ENCODE measurements at regions not wholly inside any gene's neighbourhood (a gene's known extent, or its start where the extent isn't known, plus 50 kb on each side); places are given as distances from the start of the nearest gene placed in this dataset.
"Not testable (repeated sequence)": the region's sequence is repeated elsewhere in the genome, so short reads cannot be mapped to it uniquely, and the experiment has no call there.

DNA sequence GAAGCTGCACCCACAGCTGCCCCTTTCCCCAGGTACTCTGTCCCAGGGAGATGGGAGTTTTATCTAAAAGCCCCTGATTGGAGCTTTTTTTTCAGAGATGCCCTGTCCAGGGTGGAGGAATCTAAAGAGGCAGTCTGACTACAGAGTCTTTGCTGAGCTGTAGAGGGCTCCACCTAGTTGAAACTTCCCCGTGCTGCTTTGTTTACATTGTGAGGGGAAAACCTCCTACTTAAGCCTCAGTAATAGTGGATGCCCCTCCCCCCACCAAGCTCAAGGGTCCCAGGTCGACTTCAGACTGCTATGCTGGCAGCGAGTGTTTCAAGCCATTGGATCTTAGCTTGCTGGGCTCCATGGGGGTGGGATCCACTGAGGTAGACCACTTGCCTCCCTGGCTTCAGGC is 470.1 kb upstream of the LARGE1 start:
- intact Hi-C loops (cut with DNase I) = no loop called here

DNA sequence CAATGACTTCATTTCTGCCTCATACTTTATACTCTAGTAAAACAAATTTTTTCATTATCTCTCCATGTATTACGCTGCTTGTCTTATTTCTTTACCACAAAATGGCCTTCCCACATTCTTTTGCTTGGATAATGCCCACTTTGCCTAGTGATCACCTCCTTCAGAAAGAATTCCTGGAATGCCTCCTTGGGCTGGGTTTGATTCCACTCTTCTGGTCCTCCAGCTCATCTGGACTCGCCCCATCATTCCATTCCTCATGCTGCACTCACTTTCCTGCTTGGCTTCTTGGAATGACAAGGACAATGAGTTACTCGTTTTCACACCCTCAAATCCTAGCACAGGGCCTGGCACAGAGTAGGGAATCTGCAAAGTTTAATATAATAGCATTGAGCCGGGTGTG is 475.1 kb upstream of the LARGE1 start:
- intact Hi-C loops (cut with DNase I) = no loop called here
- DNase-seq (no peak), ATAC-seq (no peak)

More for the DNA sequence above, 470.1 kb upstream of the LARGE1 start:
- DNase-seq = no peak
- ATAC-seq = no peak

DNA sequence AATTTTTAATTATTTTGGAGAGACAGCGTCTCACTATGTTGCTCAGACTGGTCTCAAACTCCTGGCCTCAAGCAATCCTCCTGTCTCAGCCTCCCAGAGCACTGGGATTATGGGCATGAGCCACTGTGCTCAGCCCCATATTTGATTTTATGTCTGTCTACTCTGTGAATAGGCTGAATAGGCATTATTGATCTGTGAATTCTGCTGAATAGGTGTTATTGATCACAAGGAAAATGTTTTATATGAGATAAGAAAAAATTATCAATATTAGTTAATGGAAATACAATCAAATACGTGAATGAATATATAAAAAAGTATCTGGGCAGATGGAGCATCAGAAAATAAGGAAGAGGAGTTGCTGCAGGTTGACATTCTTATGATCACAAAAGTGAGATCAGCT is 483.4 kb upstream of the LARGE1 start:
- intact Hi-C loops (cut with DNase I) = no loop called here
- no peak for ATAC-seq
- DNase-seq = no peak

DNA sequence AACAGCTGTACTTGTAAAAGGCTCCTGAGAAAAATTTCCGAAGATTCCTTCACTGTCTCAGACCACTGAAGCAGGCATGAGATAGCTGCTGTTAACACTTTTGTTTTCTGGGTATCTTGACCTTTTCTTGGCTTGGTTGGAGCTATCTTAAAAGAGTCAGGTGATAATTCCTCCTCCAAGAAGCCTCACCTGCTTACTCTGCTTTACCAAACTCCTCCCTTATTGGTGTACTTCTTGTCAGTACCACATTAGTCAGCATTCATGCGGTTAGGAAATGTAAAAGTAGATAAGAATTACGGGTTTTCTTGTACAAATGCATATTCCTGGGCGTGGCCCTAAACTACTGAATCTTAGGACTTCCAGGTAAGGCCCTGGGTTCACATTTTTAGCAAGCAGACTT is 489.8 kb upstream of the LARGE1 start:
- DNase-seq (no peak), ATAC-seq (no peak)
- intact Hi-C loops (cut with DNase I) = no loop called here

DNA sequence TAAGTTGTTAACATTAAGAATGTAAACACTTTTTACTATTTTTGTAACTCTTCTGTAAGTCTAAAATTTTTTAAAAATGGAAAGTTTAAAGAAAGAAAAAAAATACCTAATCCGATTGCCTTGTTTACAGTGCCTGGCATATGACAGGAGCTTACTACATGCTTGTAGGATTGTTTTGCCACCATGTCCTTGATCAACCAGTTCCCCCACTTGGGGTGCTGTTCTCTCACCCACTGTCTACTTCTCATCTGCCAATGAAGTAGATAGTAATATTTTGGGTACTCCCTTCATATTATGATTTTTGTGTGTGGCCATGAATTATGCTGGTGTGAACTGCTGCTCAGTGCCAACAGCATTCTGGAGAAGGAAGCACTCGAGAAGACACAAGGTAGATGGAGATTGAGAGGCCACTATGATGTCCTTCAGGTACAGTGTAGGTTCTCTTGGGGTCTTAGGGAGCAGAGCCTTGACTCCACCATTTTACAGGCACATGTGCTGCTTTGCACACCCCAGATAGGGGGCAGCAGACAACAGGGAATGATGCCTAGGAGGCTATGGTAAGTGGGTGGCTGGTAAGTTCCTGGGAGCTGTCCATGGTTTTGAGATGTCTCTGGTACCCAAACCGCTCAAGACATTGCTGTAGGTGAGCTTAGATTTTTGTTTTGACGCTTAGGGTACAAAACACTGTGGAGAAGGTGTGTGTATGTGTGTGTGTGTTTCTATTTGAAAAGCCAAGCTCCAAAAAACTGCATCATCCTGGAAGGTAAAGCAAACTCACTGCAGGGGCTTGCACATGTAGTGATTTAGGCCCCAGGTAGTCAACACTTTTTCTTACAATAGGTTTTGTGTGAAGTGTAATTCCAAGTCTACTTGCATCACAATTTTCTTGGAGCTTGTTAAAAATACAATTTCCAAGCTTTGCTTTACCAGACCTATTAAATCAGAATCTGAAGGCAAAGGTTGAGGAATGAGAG is 494.5 kb upstream of the LARGE1 start:
- intact Hi-C loops (cut with DNase I) = no loop called here
- no peak for DNase-seq
- peak in 1 of 2 donors; percentile 66 for ATAC-seq

DNA sequence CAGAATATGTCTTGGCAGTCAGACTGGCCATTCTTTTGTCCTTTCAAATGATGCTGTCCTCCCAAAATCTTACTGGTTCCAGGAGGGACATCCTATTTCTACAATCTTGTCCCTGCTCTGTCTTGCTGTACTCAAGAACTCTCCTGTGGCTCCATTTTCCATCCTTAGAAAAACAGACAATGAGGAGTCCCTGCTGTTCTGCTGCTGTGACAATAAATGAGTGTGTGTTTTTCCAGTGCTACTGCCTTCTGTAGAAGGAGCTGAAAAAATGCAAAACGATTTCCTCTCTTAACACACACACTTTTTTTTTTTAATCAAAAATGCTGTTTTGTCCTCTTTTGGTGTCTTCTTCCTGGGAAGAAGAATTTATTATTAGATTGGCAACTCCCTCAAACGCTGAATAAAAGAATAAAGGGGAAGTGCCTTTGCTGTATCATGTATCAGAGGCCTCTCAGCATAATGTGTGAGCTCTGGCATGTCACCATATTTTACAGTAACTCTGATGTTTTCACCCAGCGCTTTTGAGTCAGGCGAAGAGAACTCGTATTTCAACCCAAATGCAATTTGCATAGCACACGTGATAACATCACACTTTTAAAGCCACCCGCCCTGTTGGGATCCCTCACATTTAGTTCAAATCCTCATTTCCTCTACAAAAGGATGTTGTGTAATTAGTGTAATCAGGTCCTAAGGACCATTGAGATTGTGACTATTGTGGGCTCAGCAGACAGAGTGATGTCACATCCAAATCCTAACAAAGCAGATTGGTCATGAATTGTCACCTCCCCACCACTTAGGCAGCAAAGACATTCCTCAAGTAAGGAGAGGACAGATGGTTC is 496.0 kb upstream of the LARGE1 start:
- ATAC-seq = no peak
- intact Hi-C loops (cut with DNase I) = no loop called here
- no peak for DNase-seq

DNA sequence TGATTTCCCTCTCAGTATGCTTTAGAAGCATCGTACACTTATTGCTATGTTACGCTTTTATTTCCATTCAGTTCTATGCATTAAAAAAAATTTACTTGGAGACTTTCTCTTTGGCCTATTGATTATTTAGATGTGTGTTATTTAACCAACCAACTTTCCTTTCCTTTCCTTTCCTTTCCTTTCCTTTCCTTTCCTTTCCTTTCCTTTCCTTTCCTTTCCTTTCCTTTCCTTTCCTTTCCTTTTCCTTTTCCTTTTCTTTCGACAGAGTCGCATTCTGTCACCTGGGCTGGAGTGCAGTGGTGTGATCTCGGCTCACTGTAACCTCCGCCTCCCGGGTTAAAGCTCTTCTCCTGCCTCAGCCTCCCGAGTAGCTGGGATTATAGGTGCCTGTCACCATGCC is 502.7 kb upstream of the LARGE1 start:
- DNase-seq; ATAC-seq; intact Hi-C loops (cut with DNase I): not testable (repeated sequence)

DNA sequence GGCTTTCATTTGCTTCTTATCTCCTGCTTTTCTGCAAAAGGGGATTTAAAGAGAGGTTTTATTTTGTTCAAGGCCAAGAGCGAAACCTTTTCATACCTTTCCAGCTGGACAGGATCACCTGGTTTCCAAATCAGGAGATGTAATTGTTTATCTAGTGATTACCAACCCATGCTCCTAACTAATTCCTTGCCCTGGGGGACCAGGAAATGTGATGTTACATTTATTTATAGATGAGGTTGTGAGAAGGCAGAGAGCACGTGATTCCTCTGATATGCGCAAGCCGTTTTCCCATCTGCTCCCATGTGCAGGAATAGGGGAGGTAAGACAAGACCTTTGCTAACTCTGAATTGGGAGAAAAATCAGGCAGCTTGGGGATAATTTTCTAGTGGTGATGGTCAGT is 507.2 kb upstream of the LARGE1 start:
- DNase-seq (no peak), ATAC-seq (no peak)
- intact Hi-C loops (cut with DNase I) = no loop called here

DNA sequence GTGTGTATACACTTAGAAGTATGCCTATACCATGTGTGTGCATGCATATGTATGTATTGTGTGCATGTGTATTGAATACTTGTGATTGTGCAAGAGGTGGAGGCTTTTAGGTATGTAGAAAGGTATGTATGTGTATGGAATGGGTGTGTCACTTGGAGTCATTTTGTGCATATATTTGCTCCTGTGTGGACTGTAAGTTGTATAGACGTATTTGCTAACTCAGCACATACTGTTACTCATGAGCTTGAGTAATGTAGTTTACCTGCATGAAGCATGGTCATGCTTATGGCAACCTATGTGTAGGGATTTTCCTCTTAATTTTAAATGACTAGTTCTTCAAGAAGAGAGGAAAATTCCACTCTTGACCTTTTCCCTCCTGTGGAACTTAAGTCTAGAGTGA is 507.6 kb upstream of the LARGE1 start:
- DNase-seq (no peak), ATAC-seq (no peak)
- intact Hi-C loops (cut with DNase I) = no loop called here

DNA sequence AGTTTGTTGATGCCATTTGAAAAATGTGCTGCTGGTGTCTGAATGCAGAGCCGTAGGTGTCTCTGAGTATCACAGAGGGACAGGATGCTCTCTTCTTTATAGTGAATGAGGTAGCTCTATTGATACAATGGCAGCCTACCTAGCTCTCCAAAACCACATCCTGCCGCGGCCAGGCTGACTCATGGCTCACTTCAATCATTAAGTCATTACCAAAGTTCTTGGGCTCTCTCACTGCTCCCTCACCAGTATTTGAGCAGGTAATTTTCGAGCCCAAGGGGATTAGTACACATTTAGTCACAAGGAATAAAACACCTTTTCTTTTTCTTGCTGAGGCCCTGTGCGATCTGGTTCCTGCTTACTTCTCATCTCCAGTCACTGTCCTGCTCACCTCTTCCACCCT is 509.0 kb upstream of the LARGE1 start:
- no peak for ATAC-seq
- intact Hi-C loops (cut with DNase I) = no loop called here

DNA sequence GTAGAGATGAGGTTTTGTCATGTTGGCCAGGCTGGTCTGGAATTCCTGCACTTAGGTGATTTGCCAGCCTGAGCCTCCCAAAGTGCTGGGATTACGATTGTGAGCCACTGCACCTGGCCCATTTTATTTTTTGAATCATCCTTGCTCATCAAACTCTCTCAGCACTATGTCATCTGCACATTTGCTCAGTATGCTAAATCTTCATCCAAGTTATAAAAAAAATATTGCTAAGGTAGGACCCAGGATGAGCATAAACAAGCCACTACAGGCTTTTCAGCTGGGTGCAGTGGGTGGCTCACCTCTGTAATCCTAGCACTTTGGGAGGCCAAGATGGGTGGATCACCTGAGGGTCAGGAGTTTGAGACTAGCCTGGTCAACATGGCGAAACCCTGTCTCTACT is 510.1 kb upstream of the LARGE1 start:
- DNase-seq = no peak
- no peak for ATAC-seq
- intact Hi-C loops (cut with DNase I) = no loop called here

More for the DNA sequence above, 509.0 kb upstream of the LARGE1 start:
- no peak for DNase-seq

DNA sequence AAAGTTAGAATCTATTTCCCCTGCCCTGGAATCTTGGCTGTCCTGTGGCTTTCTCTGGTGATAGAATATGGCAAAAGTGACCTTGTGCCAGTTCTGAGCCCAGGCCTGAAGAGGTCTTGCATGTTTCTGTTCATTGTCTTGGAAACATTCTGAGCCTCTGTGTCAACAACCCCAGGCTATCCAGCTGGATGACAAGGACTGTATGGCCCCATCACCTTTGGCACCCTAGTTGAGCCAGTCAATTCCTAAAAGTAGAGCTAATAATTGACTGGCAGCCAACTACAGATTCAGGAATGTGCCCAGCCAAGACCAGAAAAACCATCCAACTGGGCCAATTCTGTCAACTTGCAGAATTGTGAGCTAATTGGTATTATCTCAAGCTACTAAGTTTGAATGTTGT is 514.1 kb upstream of the LARGE1 start:
- DNase-seq (no peak), ATAC-seq (no peak)
- intact Hi-C loops (cut with DNase I) = no loop called here

DNA sequence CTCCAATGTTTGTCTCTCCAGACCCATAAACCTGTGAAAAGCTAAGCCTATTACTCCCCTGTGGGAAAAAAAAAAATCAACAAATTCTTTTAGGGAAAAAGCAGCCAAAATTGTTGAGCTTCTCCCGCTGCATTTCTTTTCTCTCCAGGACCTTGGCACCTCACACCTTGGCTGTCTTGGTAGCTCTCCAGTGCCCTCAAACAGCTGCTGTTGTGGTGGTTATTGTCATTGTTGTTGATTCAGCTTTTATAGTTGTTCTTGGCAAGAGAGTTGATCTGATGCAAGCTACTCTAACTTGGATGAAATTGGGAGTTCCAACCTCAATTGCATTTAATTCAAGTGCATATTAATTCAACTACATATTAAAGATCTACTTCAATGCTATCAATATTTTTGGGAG is 516.9 kb upstream of the LARGE1 start:
- DNase-seq = no peak
- intact Hi-C loops (cut with DNase I) = no loop called here
- ATAC-seq = no peak

DNA sequence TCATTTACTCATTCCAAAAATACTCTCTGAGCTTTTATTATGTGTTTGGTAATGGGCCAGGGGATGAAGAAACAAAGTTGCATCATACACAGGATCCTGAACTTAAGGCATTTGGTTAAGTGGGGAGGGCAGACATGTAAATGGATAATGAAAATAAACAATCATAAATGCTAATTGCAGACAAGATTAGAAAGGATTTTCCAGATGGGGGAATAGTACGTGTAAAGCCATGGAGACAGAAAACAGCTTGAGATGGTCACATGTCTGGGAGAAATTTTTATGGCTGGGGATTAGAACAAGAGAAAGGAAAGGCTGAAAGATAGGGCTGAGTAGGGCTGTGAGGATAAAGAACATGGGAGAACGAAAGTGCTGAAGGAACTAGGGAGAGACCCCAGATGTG is 534.3 kb upstream of the LARGE1 start:
- DNase-seq (no peak), ATAC-seq (no peak)
- intact Hi-C loops (cut with DNase I) = no loop called here

DNA sequence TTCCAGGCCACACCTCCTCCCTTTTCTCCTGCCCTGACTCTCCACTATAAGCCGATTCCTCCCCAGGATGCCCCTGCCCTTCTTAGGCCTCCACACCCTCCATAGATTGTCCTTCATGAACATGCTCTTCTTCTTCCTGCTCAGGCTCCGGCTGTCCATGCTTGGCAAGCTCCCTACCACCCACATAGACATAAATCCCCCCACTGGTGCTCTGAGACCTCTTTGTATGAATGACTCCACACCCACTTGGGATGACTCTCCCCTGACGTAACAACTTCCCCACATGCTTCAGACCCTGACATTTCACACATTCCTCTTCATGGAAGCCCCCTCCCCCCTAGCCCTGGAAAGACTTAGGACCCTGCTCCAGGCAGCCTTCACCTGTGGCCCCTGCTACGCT is 542.5 kb upstream of the LARGE1 start:
- intact Hi-C loops (cut with DNase I) = no loop called here

DNA sequence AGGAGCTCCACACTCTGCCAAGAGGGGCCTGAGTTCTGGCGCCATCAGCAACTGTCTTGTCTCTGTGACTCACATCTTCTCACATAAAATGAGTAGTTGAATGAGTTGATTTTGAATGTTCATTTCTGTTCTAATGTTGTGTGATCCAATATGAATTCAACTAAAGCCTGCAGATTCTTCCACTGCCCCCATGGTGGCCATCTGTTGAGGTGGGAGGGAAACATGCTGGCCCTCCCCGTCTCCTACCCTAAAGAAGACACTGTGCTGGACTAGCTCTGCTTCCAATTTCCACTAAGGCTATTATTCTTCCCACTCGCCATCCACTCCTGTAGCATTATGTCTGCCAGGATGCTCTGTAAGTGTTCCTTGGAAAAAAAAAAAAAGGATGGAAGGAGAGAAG is 555.6 kb upstream of the LARGE1 start:
- intact Hi-C loops (cut with DNase I) = no loop called here

More for the DNA sequence above, 542.5 kb upstream of the LARGE1 start:
- no peak for ATAC-seq
- DNase-seq = no peak

DNA sequence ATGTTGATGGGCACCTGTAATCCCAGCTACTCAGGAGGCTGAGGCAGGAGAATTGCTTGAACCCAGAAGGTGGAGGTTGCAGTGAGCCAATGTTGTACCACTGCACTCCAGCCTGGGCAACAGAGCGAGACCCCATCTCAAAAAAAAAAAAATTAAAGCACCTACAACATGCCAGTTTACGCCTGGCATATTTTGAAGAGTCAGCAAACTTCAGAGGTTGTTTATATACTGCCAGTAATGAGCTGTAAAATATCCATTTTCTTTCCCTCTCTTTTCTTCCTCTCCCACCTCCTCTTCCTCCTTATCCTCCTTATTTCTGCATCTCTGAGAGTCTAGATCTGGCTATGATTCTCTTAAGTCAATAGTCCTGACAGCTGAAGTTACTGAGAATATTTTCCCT is 556.5 kb upstream of the LARGE1 start:
- ATAC-seq (no peak), DNase-seq (no peak)
- intact Hi-C loops (cut with DNase I) = no loop called here

More for the DNA sequence above, 555.6 kb upstream of the LARGE1 start:
- ATAC-seq = no peak
- DNase-seq = no peak

DNA sequence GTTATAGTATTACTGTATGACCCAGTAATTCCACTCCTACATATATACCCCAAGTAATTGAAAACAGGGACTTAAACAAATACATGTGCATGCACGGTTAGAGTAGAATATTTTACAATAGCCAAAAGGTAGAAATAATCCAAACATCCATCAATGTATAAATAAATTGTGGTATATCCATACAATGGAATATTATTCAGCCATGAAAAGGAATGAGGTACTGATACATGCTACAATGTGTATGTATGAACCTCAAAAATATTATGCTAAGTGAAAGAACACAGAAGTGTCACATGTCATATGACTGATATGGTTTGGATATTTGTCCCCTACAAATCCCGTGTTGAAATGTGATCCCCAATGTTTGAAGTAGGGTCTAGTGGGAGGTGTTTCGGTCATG is 560.8 kb upstream of the LARGE1 start:
- intact Hi-C loops (cut with DNase I) = no loop called here

DNA sequence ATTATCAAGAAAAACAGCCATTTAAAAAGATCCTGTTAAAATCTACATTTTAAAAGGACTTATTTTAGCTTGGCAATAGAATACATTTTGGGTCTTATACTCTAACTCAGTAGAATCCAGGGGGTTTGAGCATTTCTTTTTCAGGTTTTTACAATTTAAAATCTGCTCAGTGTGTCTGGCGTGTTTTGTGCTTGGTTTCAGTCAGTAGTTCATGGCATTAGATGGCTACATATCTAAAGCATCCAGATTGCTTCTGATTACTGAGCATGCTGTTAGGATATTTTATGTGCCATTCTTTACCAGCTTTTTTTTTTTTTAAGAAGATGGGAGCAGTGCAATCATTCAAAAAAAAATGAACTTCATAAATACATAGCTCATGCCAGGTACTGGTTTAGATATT is 566.1 kb upstream of the LARGE1 start:
- intact Hi-C loops (cut with DNase I) = no loop called here
- no peak for DNase-seq

More for the DNA sequence above, 560.8 kb upstream of the LARGE1 start:
- no peak for ATAC-seq
- no peak for DNase-seq

DNA sequence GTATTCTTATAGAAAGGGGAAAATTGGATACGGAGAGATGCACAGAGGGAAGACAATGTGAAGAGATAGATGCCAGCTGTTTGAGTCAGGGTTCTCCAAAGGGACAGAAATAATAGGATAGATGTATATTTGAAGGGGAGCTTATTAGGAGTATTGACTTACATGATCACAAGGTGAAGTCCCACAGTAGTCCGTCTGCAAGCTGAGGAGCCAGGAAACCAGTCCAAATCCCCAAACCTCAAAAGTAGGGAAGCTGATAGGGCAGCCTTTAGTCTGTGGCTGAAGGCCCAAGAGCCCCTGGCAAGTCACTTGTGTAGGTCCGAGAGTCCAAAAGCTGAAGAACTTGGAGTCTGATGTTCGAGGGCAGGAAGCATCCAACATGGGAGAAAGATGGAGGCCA is 569.6 kb upstream of the LARGE1 start:
- DNase-seq = no peak
- ATAC-seq = no peak
- intact Hi-C loops (cut with DNase I) = no loop called here

More for the DNA sequence above, 566.1 kb upstream of the LARGE1 start:
- no peak for ATAC-seq

Measured in left cardiac atrium (tissue), 4 donors.